WTC11 (cell line): ENCODE measurements at regions not wholly inside any gene's neighbourhood (a gene's known extent, or its start where the extent isn't known, plus 50 kb on each side); places are given as distances from the start of the nearest gene placed in this dataset.

Experiments
- ETV6 ChIP-seq: sonication (generic); formaldehyde crosslinking; IDR thresholded peaks from 2 replicates; pipeline ENCODE4 v1.8.1; 2022; ENCODE audit warnings: mild to moderate bottlenecking, missing genetic modification reagents
- IRF2 ChIP-seq: sonication (generic); formaldehyde crosslinking; IDR thresholded peaks from 2 replicates; pipeline ENCODE4 v1.8.0; 2022; ENCODE audit warnings: low read depth, missing genetic modification reagents, borderline replicate concordance
- JUN ChIP-seq: sonication (generic); formaldehyde crosslinking; IDR thresholded peaks from 2 replicates; pipeline ENCODE4 v1.8.0; 2023; ENCODE audit warnings: mild to moderate bottlenecking, missing genetic modification reagents
- MAX ChIP-seq: sonication (generic); formaldehyde crosslinking; IDR thresholded peaks from 2 replicates; pipeline ENCODE4 v1.8.0; 2022; ENCODE audit warnings: mild to moderate bottlenecking, missing genetic modification reagents
- NR1H2 ChIP-seq: sonication (generic); formaldehyde crosslinking; IDR thresholded peaks from 2 replicates; pipeline ENCODE4 v1.9.0; 2021; ENCODE audit warnings: mild to moderate bottlenecking, moderate library complexity, missing genetic modification reagents
- NR2C2 ChIP-seq: sonication (generic); formaldehyde crosslinking; IDR thresholded peaks from 2 replicates; pipeline ENCODE4 v1.8.0; 2022; ENCODE audit warnings: mild to moderate bottlenecking, missing genetic modification reagents
- NR3C1 ChIP-seq: sonication (generic); formaldehyde crosslinking; conservative IDR thresholded peaks from 2 replicates; pipeline ENCODE4 v1.8.1; 2023; ENCODE audit warnings: low read depth, mild to moderate bottlenecking, missing genetic modification reagents
- ZNF121 ChIP-seq: sonication (generic); formaldehyde crosslinking; IDR thresholded peaks from 2 replicates; pipeline ENCODE4 v1.8.0; 2023; ENCODE audit warnings: missing genetic modification reagents

- no peak for TF ChIP-seq MAX (CRISPR knock-in tag)
- TF ChIP-seq IRF2: no peak
- TF ChIP-seq NR3C1 (CRISPR knock-in tag): no peak
- no peak for TF ChIP-seq ETV6
- TF ChIP-seq JUN (CRISPR knock-in tag): no peak
- no peak for TF ChIP-seq NR1H2 (CRISPR knock-in tag)
- TF ChIP-seq ZNF121 (CRISPR knock-in tag): no peak
- TF ChIP-seq NR2C2 (CRISPR knock-in tag): no peak
These were observed 66.9 kb upstream of the PROK2 start for GRCh38 chr3:71851878-71852277.
